ENCODE measurements at regions not wholly inside any gene's neighbourhood (a gene's known extent, or its start where the extent isn't known, plus 50 kb on each side); places are given as distances from the start of the nearest gene placed in this dataset.

GRCh38 chr17:34051046-34051445 lies 204.0 kb upstream of the CCL2 start:
- TF ChIP-seq CTCF (IDR thresholded peaks at IDR 0.05; ENCODE audit: control insufficient read depth, insufficient read depth, low read depth, low read length, missing control alignments) = no peak
- no peak overlapping the region for H3K4me3 ChIP-seq (ENCODE audit: control insufficient read depth, low read depth, low read length)
- DNase-seq (ENCODE audit: low read depth) = no peak

- no peak for DNase-seq (ENCODE audit: low read depth)
Observed at GRCh38 chr17:34054495-34054894, 200.6 kb upstream of the CCL2 start.

GRCh38 chr17:34055606-34056005 lies 199.5 kb upstream of the CCL2 start:
- no peak overlapping the region for H3K4me3 ChIP-seq (ENCODE audit: control insufficient read depth, low read depth, low read length)
- TF ChIP-seq CTCF (IDR thresholded peaks at IDR 0.05; ENCODE audit: control insufficient read depth, insufficient read depth, low read depth, low read length, missing control alignments) = no peak
- DNase-seq (ENCODE audit: low read depth) = no peak

More at GRCh38 chr17:34054495-34054894, 200.6 kb upstream of the CCL2 start:
- no peak for TF ChIP-seq CTCF (IDR thresholded peaks at IDR 0.05; ENCODE audit: control insufficient read depth, insufficient read depth, low read depth, low read length, missing control alignments)
- no peak overlapping the region for H3K4me3 ChIP-seq (ENCODE audit: control insufficient read depth, low read depth, low read length)

GRCh38 chr17:34059423-34060220 lies 195.5 kb upstream of the CCL2 start:
- no peak for TF ChIP-seq CTCF (IDR thresholded peaks at IDR 0.05; ENCODE audit: control insufficient read depth, insufficient read depth, low read depth, low read length, missing control alignments)
- H3K4me3 ChIP-seq (ENCODE audit: control insufficient read depth, low read depth, low read length) = no peak overlapping the region
- no peak for DNase-seq (ENCODE audit: low read depth)

- no peak for TF ChIP-seq CTCF (IDR thresholded peaks at IDR 0.05; ENCODE audit: control insufficient read depth, insufficient read depth, low read depth, low read length, missing control alignments)
- no peak for DNase-seq (ENCODE audit: low read depth)
- no peak overlapping the region for H3K4me3 ChIP-seq (ENCODE audit: control insufficient read depth, low read depth, low read length)
Observed at GRCh38 chr17:34066528-34066927, 188.6 kb upstream of the CCL2 start.

GRCh38 chr17:34067011-34067410 lies 188.1 kb upstream of the CCL2 start:
- no peak for DNase-seq (ENCODE audit: low read depth)
- H3K4me3 ChIP-seq (ENCODE audit: control insufficient read depth, low read depth, low read length) = no peak overlapping the region
- TF ChIP-seq CTCF (IDR thresholded peaks at IDR 0.05; ENCODE audit: control insufficient read depth, insufficient read depth, low read depth, low read length, missing control alignments) = no peak

All from AG09309 (cell line).